HG02943 (cell line): ENCODE measurements at regions not wholly inside any gene's neighbourhood (a gene's known extent, or its start where the extent isn't known, plus 50 kb on each side); places are given as distances from the start of the nearest gene placed in this dataset.
"Not testable (repeated sequence)": the region's sequence is repeated elsewhere in the genome, so short reads cannot be mapped to it uniquely, and the experiment has no call there.

Experiments
- ATAC-seq: cut with Tn5 transposase; IDR thresholded peaks from one replicate; pipeline ENCODE4 v1.9.1; 2021; ENCODE audit warnings: mild to moderate bottlenecking, low read depth, moderate library complexity; ENCODE audit not compliant: unreplicated experiment

DNA sequence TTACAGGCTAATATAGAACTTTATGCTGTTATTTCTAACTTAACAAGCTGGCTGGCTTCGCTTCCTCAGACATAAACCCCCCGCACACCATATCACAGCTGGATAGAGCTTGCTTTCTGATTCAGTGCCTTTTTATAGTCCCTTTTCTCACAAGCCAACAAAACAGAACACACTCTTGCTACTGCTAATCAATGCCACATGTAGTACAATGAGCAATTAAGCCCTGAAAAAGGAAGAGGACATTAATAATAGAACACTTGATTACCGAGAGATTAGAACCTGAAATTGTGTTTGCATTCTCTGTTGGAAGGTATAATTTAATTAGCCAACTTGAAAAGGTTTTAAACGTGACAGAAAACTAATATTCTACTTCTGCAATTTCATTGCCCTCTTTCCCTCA lies 267.7 kb upstream of the CYRIA start:
- no peak for ATAC-seq

DNA sequence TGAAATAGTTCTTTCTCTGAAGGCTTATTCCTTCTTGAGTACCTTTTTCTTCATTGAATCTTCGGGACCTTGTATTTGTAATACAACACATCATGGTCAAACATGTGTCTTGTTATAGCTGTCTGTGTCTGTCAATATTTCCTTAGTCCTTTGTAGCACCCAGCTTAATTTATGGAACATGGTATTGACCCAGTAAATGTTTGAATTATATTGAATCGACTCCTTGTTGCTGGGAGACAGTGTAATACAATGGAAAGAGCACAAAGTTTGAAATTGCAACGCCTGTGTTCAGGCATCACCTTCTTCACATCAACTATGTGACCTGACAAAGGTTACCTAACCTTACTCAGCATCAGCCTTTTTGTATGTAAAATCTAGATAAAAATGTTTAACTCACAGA lies 267.2 kb upstream of the CYRIA start:
- no peak for ATAC-seq

DNA sequence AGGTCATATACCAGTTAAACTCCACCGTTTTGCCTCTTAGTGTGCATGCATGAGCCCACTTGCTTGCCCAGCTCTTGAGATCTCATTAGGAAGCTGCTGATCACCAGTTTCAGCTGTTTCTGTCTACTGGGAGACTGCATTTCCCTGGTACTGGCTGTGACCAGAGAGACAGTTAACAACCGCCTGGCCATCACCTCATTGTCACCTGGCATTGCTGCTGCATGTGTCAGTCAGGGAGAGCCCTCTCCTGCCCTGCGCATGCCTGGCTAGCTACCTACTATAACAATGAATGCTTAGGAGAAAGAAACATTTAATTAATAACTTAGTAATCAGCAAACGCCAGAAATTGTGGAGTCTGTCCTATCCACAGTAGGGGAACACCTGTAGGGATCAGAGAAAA lies 265.8 kb upstream of the CYRIA start:
- no peak for ATAC-seq

DNA sequence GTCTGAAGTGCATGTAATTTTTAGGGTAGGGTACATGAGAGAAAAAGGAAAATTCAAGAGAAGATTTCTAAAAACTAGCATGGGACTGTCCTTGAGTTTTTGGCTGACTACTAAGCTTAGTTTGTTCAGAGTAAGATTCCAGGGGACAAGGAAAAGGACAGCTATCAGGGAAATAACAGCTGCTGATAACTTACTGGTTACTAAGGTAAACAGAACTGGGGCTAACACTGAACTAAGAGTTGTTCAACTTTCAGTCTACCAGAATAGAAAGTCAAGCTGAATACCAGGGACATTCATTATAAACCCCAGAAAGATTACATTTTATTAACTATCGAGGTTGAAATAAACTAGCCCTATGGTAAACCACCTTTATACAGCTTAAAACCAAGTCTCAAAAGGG lies 261.8 kb upstream of the CYRIA start:
- ATAC-seq = no peak

DNA sequence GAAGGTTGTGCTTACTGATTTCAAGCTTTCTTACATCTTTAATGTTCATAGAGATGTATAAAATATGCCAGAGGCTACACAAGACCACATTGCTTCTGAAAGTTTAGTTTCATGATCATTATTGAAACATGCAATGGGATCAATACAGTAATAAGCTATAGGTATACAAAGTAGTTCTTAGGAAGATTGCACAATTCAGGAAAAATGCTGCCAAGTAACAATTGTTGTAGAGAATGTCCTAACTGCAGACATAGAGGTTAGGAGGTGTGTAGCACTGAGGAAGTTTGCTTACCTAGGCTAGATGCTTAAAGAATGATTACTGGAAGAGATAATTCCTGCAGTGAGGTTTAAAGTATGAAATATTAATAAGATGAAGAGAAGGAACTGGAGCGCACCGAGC lies 259.5 kb upstream of the CYRIA start:
- ATAC-seq = no peak

DNA sequence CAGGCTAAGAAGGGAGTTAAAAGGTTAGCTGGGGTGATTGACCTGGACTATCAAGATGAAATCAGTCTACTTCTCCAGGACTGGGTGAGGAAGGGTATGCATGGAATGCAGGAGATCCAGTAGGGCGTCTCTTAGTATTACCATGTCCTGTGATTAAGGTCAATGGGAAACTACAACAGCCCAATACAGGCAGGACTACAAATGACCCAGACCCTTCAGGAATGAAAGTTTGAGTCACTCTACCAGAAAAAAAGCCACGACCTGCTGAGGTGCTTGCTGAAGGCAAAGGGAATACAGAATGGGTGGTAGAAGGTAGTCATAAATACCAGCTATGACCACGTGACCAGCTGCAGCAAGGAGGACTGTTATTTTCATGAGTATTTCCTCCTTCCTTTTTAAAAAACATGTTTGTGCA lies 249.7 kb upstream of the CYRIA start:
- not testable (repeated sequence) for ATAC-seq

DNA sequence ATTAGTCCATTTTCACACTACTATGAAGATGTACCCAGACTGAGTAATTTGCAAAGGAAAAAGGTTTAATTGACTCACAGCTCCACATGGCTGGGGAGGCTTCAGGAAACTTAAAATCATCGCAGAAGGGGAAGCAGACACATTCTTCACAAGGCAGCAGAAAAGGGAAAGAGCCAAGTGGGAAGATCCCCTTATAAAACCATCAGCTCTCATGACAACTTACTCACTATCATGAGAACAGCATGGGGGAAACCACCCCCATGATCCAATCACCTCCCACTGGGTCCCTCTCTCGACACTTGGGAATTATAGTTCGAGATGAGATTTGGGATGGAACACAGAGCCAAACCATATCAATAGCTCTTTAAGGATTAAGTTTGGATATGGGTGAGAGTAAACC lies 246.1 kb upstream of the CYRIA start:
- no peak for ATAC-seq

DNA sequence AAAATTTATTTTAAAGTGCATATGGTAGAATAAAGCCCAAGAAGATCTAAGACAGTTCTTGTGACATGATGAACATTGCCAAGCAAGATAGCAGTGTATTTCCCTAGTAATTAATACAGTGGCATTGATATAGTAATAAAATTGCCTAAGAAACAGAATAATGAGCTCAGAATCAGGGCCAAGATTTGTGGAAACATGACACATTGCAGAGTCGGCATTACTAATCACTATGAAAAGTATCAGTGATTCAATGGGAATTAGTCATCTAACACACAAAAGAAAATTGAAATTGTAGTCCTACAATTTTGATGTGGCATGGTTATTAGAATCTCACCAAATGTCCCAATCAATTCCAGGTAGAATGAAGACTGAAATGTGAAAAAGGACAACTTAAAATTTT lies 243.0 kb upstream of the CYRIA start:
- no peak for ATAC-seq

DNA sequence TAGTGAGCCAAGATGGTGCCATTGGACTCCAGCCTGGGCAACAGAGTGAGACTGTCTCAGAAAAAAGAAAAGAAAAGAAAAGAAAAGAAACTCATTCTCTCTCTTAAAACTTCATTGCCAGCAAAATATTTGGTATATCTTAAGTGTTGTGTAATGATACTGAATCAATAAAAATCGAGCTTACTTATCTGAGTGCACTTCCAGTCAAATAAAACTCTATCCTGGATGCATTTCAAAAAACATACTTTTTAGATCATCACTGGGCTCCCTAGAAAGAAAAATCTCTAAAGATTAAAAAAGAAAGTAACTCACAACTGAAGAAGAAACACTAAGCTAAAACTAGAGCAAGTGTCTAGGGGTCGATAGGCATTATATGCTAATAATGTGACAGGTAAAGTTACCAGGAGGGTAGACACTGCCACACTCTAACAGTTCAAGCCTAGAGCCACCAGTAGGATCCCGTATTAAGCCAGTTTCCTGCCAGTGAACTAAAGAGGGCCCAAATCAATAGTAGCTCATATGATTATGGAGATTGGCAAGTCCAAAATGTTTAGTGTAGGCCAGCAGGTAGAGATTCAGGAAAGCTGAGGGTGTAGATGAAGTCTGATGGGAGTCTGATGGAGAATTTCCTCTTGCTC lies 242.1 kb upstream of the CYRIA start:
- ATAC-seq = no peak

DNA sequence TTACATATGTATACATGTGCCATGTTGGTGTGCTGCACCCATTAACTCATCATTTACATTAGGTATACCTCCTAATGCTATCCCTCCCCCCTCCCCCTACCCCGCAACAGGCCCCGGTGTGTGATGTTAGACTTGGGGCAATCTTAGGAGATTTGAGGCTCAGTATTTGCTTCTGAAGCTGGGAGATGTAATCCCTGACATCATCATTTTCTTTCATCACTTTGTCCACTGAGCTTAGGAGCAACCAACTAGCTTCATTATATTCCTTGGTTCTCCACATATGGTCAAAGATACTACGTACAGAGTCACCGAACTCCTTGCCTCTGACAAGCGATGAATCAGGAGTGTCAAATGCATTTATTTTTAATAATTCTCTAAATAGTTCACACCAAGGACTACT lies 239.7 kb upstream of the CYRIA start:
- ATAC-seq = not testable (repeated sequence)

DNA sequence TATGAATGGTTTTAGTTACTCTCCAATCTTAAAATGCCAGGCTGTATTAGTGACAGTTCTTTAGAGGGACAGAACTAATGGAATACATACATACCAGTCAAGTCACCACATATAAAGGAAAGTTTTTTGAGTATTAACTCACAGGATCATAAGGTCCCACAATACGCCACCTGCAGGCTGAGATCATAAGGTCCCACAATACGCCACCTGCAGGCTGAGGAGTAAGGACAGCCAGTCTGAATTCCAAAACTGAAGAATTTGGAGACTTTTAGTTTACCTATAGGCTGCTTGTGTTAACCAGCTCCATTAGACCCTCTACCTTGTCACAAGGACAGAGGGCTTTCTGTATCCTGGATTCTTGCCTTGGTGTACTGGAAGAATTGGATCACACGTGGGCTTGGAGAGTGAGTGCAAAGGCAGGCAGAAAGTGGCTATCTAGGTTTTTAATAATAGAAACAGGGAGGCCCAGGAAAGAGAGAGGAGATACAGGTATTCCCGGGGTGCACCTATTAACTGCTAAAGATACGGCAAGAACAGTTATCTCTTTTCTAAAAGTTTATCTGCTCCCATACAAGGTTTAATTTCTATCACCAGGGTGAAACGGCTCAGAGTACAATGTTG lies 234.9 kb upstream of the CYRIA start:
- ATAC-seq = peak; percentile 60

DNA sequence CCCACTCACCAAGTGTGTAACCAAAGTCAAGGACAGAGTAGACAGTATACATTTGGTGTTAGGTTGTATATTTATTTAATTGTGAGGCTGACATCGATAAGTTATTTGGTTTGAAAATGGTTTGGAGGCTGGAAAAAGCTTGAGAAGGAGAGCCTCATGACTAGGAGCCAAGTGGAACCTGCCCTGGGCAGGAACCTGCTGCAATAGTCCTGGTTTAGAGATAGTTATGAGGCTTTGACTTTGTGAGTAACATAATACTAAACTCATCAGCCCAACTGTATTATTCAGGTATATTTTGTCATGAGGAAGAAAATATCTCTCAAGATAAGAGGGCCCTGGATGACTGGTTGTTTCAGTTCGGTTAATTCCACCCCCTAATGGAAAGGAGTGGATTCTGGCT lies 234.3 kb upstream of the CYRIA start:
- no peak for ATAC-seq

DNA sequence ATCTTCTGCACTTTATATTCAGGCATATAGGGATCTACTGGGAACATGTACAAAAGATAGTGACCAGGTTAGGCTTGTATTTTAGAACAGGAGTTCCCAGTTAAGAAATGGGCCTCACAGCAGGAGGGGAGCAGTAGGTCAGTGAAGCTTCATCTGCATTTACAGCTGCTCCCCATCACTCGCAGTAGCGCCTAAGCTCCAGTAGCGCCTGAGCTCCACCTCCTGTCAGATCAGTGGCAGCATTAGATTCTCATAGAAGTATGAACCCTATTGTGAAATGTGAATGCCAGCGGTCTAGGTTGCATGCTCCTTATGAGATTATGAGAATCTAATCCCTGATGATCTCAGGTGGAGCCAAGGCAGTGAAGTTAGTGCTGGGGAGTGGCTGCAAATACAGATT lies 224.4 kb upstream of the CYRIA start:
- ATAC-seq = no peak

DNA sequence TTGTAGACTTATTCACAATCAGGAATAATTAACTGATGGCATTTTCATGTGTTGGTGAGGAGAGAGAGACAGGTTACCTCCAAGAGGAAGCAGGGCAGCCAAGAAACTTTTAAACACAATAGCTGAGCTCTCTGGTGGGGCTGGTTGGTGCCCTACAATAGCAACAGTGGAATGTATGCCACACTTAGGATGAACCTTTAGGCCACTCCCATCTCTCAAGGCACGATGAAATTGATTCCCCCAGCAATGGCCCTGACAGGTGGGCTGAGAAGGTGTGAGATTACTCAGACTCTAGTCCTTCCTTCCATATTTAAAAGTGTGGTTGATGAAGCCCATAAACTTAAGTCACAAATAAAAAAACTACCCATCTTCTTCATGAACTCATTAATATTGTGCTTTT lies 219.4 kb upstream of the CYRIA start:
- ATAC-seq = no peak

DNA sequence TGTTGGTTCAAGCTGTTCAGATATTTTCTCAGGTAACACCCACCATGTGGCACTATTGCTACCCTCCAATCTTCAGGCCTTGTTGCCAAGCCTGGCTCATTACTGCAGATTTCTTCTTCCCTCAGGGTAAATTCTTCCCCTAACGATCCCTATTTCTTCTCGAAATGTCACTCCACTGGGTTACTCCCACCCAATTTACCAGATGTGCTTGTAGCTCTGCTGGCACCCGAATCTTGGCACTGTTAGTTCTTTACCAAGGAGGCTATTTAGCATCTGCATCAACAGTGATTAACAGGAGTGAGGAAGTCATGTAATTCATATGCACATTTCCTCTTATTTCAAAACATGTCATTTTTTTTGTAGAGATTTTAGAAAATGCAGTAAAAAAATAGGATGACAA lies 217.1 kb upstream of the CYRIA start:
- no peak for ATAC-seq

DNA sequence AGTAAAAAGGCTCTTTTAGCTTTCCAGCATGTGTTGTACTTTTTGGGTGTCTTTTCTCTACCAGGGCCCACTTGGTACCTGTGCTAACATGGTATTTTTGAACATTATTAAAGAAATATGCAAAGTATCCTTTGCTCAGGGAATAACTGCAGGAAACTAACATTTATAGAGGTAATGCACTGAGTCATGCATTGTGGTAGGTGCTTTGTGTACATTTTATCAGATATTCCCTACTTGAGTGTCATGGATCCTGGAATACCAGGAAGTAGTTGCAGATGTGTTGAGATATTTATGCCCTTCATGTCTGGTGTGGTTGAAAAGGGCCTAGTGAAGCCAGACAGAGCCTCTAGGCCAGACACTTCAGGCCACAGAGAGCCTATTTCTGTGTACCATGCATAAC lies 215.5 kb upstream of the CYRIA start:
- ATAC-seq = no peak

DNA sequence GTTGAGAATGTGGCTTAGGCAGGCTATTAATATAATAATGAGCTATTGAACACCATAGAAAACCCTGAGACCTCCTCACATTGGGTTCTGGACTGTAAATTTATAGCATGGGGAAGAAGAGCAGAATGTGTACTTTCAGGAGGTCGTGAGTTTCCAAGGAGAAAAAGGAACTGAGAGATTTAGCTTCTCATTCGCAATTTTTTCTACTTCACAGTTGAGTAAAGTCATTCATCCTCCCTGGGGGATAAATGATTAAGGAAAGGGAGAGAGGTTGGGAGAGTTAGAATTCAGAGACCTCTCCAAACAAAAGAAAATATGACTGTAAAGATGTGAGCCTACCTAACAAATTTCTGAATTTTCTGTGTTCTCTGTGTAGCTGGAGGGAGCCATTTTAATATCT lies 205.8 kb upstream of the CYRIA start:
- no peak for ATAC-seq

DNA sequence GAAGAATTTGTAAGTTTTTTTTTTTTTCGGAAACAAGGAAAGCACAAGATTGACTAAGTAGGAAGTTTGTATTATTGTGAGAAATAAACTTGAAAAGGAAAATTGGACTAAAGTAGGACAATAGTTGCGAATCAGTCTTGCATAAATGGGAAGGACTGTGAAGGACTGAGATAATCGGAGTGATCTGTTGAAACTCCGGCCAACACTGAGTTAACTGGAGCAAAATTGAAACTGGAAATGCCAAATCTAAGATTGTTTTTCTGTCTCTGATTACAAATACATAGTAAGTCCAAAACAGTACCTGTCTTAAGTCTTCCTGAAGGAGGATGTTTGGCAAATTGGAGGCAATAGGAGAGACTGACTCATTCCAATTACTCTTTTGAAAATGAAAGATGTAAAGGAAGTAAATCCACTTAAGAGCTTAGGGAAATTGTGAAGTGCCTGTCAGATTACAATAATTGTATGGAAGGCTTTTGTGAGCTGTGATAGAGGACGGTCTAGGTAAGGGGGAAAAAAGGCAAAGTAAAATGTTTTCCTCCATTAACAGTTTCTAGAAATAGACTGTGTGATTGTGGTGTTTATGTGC lies 204.9 kb upstream of the CYRIA start:
- no peak for ATAC-seq

DNA sequence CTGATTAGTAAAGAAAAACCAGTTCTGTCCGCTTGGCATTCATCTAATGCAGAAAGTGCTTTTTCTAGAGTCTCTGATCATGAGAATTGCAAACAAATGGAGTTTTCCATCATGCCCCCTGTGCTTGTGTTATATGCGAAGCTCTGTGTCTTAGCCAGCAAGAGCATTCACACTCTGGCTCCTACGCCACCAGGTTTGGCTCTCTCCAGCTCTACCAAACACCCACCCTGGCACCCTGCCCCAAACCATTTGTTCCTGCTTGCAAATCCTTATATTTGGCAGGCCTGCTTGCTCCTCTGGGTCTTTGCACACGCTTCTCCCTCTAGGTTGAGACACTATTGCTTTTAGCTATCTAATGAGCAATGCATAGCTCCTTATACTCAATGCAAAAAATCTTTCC lies 204.1 kb upstream of the CYRIA start:
- no peak for ATAC-seq

DNA sequence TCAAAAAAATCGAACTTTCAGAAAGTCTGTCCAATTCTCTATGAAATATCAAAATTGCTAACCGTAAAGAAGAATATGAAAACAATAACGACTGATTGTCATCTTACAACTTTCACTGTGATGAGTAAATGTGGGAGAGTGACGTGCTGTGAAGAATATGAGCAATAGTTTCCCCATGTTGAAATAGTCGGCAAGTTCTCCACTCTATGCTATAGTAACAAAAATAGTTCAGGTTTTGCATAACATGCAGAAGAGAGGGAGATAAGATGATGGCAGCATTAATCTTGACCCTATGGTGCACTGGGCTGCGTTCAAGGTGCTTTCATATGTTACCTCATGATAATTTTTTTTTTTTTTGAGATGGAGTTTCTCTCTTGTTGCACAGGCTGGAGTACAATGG lies 196.8 kb upstream of the CYRIA start:
- no peak for ATAC-seq

DNA sequence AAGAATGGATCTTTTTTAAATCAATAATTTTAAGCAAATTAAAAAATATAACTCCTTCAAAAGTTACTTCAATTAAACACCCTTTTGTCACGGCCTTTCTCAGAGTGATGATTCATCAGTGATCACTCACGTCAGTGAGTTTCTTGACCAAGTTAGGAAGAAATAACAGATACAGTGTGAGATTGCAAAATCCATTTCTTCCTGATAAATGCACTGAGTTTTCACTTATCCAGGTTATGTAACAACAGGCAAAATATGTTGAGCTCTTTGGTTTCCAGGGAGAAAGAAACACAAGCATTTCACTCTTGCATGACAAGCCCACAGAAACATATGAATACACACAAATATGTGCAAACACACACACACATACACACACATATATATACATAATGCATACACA lies 195.9 kb upstream of the CYRIA start:
- ATAC-seq = no peak

DNA sequence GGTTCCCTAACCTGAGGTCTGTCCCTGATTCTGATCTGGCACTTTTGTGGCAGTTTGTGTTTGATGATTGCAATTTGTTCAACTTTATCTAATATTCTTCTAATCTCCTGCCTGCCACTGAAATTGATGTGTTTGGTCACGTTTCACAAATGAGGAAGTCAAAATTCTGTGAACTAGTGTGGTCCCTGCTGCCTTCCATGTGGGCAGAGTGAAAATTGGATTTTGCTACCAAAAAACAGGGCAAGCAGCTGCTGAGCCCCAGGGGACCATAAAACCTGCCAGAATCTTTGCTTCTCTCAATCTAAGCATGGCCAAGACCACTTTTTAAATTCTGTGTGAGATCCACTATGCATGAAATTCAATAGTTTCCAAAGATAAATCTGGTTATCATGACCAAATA lies 195.5 kb upstream of the CYRIA start:
- ATAC-seq = no peak
